AG04449 (cell line): ENCODE measurements at regions not wholly inside any gene's neighbourhood (a gene's known extent, or its start where the extent isn't known, plus 50 kb on each side); places are given as distances from the start of the nearest gene placed in this dataset.

Experiments used
- CTCF ChIA-PET: fragments of 350-600 bp; formaldehyde crosslinking; extraction: SDS; loops from one replicate; lab custom pipeline; 2021; ENCODE audit warnings: antibody characterized with exemption; lab: Yijun Ruan, JAX
- POLR2A ChIA-PET: fragments of 400-600, 350-600 bp; formaldehyde crosslinking; extraction: SDS; loops from one replicate; lab custom pipeline; 2020; ENCODE audit warnings: antibody characterized with exemption, inconsistent platforms; lab: Yijun Ruan, JAX
- DNase-seq: peaks from one replicate; pipeline ENCODE4 v3.0.0-alpha.2; 2010; ENCODE audit warnings: low read depth, low spot score
- H3K4me3 ChIP-seq: 2 replicates; pipeline ENCODE4 v1.5.1; 2011; ENCODE audit warnings: low read depth, mild to moderate bottlenecking, control low read depth, low read length
- CTCF ChIP-seq: IDR thresholded peaks from one replicate; pipeline ENCODE4 v1.5.1; 2011; ENCODE audit warnings: mild to moderate bottlenecking, moderate library complexity, low read length, control low read depth, inconsistent platforms; ENCODE audit not compliant: insufficient read depth; ENCODE audit errors: missing control alignments

GRCh38 chr16:18003033-18003432, 333.5 kb downstream of the NPIPA8 start:
- H3K4me3 ChIP-seq = no peak overlapping the region
- no peak for TF ChIP-seq CTCF
- ChIA-PET CTCF (no interaction called here), POLR2A (no interaction called here)
- DNase-seq = no peak

DNA sequence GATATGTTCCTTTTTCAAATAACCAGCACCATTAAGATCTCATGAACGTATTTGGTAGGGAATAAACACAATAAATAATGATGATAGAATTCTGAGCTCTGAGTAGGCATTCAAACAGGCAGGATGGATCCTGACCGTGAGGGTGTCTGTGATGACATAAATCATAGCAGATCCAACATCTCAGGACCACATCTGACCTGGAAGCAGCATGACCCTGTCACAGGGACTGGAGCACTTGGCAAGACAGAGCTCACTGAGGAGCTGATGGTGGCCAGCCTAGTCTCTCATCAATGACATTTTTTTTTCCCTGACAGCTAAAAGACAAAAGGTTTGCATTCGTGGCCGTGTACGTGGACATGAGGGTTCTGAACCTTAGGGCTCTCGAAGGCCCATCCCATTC, 337.5 kb downstream of the NPIPA8 start:
- no peak for DNase-seq
- ChIA-PET CTCF (no interaction called here), POLR2A (interaction anchor here (0.6 kb wide), 1 partner anchor 20 kb away, joined by 3 read pairs; no protein-coding TSS in a partner anchor)
- TF ChIP-seq CTCF = no peak
- H3K4me3 ChIP-seq = no peak overlapping the region

DNA sequence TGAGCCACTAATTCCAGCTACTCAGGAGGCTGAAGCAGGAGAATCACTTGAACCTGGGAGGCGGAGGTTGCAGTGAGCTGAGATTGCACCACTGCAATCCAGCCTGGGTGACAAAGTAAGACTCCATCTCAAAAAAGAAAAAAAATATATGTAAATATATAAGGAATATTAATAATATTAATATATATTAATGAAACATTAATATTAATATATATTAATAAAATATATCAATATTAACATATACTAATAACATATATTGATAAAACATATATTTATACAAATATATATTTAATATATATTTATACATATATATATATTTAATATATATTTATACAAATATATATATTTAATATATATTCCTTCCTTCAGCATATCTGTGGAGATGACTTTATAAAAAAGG, 338.0 kb downstream of the NPIPA8 start:
- DNase-seq = no peak

GRCh38 chr16:17994027-17994426, 342.5 kb downstream of the NPIPA8 start:
- DNase-seq = no peak
- no peak overlapping the region for H3K4me3 ChIP-seq
- no peak for TF ChIP-seq CTCF
- CTCF ChIA-PET = no interaction called here
- POLR2A ChIA-PET = no interaction called here

More for the DNA sequence above, 338.0 kb downstream of the NPIPA8 start:
- no peak overlapping the region for H3K4me3 ChIP-seq
- TF ChIP-seq CTCF = no peak
- POLR2A ChIA-PET = interaction anchor here (0.6 kb wide), 1 partner anchor 20 kb away, joined by 3 read pairs; no protein-coding TSS in a partner anchor
- CTCF ChIA-PET = no interaction called here

- H3K4me3 ChIP-seq = no peak overlapping the region
- no peak for TF ChIP-seq CTCF
- no peak for DNase-seq
- CTCF ChIA-PET = no interaction called here
- POLR2A ChIA-PET = no interaction called here
Observed at GRCh38 chr16:17992416-17992815, 344.1 kb downstream of the NPIPA8 start.

DNA sequence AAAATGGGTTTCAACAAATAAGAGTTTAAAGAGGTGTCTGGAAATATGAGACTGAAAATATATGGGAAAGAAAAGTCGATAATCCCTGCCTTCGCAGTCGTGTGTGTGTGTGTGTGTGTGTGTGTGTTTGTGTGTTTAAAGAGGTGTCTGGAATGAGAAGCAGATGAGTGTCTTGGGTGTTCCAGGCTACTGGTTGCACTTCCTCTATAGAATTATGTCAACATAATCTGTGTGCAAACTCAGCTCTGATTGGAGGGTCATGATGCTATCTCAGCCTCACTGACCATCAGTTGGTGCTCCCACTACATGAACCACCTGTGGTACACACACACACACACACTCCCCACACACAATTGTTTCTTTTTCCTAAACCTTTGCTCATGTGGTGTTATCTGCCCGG, 347.3 kb downstream of the NPIPA8 start:
- CTCF ChIA-PET = no interaction called here
- TF ChIP-seq CTCF = no peak
- no peak for DNase-seq
- POLR2A ChIA-PET = no interaction called here
- no peak overlapping the region for H3K4me3 ChIP-seq

DNA sequence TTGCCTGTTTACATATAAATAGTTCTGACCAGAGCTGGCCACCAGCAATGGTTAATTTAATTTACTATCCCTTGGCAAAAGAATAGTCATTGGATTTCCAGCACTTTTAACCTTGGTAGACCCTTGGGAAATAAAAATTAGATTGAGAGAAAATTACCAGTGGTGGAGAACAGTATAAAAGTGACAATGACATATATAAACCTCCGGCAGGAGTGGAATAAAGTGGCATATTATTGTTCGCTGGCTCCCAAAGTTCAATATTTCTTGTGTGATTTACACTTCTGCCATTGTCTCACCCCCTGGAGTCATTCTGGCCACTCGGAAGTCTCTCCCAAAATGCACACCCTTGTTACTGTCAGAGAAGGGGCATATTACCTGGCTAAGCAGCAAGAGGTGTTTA, 347.7 kb downstream of the NPIPA8 start:
- TF ChIP-seq CTCF = no peak
- no peak for DNase-seq
- H3K4me3 ChIP-seq = no peak overlapping the region
- CTCF ChIA-PET = no interaction called here
- POLR2A ChIA-PET = no interaction called here
